Right hindlimb (tissue), 1 donor: ENCODE measurements at regions not wholly inside any gene's neighbourhood (a gene's known extent, or its start where the extent isn't known, plus 50 kb on each side); places are given as distances from the start of the nearest gene placed in this dataset.
"Not testable (repeated sequence)": the region's sequence is repeated elsewhere in the genome, so short reads cannot be mapped to it uniquely, and the experiment has no call there.

ENCODE experiments used
- DNase-seq: peaks from one replicate; pipeline ENCODE4 v3.0.0-alpha.2; 2018

GRCh38 chr14:49105956-49106355 lies 480.2 kb downstream of the RPS29 start:
- DNase-seq = no peak

- DNase-seq = no peak
Measured at GRCh38 chr14:49105512-49105911, 480.7 kb downstream of the RPS29 start.

- DNase-seq = no peak
Measured at GRCh38 chr14:49092345-49092744, 493.8 kb downstream of the RPS29 start.

GRCh38 chr14:49089107-49089506 lies 497.1 kb downstream of the RPS29 start:
- DNase-seq = no peak

- not testable (repeated sequence) for DNase-seq
Measured at GRCh38 chr14:49073292-49073691, 512.9 kb downstream of the RPS29 start.

GRCh38 chr14:49058511-49058910 lies 527.7 kb downstream of the RPS29 start:
- no peak for DNase-seq

- DNase-seq = no peak
Measured at GRCh38 chr14:49057838-49058510, 528.2 kb downstream of the RPS29 start.

GRCh38 chr14:49056021-49056420 lies 530.2 kb downstream of the RPS29 start:
- DNase-seq = no peak

GRCh38 chr14:49052521-49052920 lies 533.7 kb downstream of the RPS29 start:
- no peak for DNase-seq

- DNase-seq = no peak
Measured at GRCh38 chr14:49051328-49052060, 534.7 kb downstream of the RPS29 start.

GRCh38 chr14:49050822-49051221 lies 535.4 kb downstream of the RPS29 start:
- peak; percentile 41 for DNase-seq

GRCh38 chr14:49049711-49050110 lies 536.5 kb downstream of the RPS29 start:
- no peak for DNase-seq

GRCh38 chr14:49044981-49045380 lies 541.2 kb downstream of the RPS29 start:
- no peak for DNase-seq

- no peak for DNase-seq
Measured at GRCh38 chr14:49036984-49037516, 549.1 kb downstream of the RPS29 start.

GRCh38 chr14:49036266-49036665 lies 549.9 kb downstream of the RPS29 start:
- no peak for DNase-seq

- no peak for DNase-seq
Measured at GRCh38 chr14:49033131-49033530, 553.0 kb downstream of the RPS29 start.

- not testable (repeated sequence) for DNase-seq
Measured at GRCh38 chr14:49031710-49032109, 554.5 kb downstream of the RPS29 start.

GRCh38 chr14:49019467-49020115 lies 566.6 kb downstream of the RPS29 start:
- DNase-seq = no peak

GRCh38 chr14:49017447-49017846 lies 568.7 kb downstream of the RPS29 start:
- DNase-seq = no peak

GRCh38 chr14:49016381-49016780 lies 569.8 kb downstream of the RPS29 start:
- DNase-seq = no peak

- no peak for DNase-seq
Measured at GRCh38 chr14:49014476-49014875, 571.7 kb downstream of the RPS29 start.

- DNase-seq = no peak
Measured at GRCh38 chr14:49008363-49008762, 577.8 kb downstream of the RPS29 start.

GRCh38 chr14:48991141-48991540 lies 595.0 kb downstream of the RPS29 start:
- no peak for DNase-seq
